ENCODE measurements at regions not wholly inside any gene's neighbourhood (a gene's known extent, or its start where the extent isn't known, plus 50 kb on each side); places are given as distances from the start of the nearest gene placed in this dataset.

GRCh38 chr14:55773984-55774545 lies 194.1 kb downstream of the KTN1 start (continued):
- TF ChIP-seq, protein P1, sequence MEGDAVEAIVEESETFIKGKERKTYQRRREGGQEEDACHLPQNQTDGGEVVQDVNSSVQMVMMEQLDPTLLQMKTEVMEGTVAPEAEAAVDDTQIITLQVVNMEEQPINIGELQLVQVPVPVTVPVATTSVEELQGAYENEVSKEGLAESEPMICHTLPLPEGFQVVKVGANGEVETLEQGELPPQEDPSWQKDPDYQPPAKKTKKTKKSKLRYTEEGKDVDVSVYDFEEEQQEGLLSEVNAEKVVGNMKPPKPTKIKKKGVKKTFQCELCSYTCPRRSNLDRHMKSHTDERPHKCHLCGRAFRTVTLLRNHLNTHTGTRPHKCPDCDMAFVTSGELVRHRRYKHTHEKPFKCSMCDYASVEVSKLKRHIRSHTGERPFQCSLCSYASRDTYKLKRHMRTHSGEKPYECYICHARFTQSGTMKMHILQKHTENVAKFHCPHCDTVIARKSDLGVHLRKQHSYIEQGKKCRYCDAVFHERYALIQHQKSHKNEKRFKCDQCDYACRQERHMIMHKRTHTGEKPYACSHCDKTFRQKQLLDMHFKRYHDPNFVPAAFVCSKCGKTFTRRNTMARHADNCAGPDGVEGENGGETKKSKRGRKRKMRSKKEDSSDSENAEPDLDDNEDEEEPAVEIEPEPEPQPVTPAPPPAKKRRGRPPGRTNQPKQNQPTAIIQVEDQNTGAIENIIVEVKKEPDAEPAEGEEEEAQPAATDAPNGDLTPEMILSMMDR (conservative IDR thresholded peaks at IDR 0.05; ENCODE audit: low read depth in 2 of 2) = no peak
- TF ChIP-seq EZH2 (IDR thresholded peaks at IDR 0.05; ENCODE audit: low read depth, unreplicated experiment) (no peak), POLR2AphosphoS5 (IDR thresholded peaks at IDR 0.05; ENCODE audit: low read depth) (no peak)

- H3K27me3 Mint-ChIP-seq (ENCODE audit: insufficient read depth, low read depth, poor library complexity) = no peaks in the 10 kb centered on the region
- no peaks in the 10 kb centered on the region for H3K4me1 ChIP-seq (ENCODE audit: insufficient read depth)
- DNase-seq (ENCODE audit: low spot score) (no peak), ATAC-seq (no peak)
- H3K9me3 Mint-ChIP-seq = no peaks in the 10 kb centered on the region; the same call in 2 of the 3 replicates
- H3K4me2 ChIP-seq = no peak overlapping the region
- no peaks in the 10 kb centered on the region for H3F3A ChIP-seq (replicated peaks; ENCODE audit: low read depth)
- no peak overlapping the region for H3K27ac Mint-ChIP-seq
- H2AFZ ChIP-seq = no peak overlapping the region
- no peaks in the 10 kb centered on the region for H3K4me1 Mint-ChIP-seq
- H3K27ac ChIP-seq (ENCODE audit: low read depth) = no peak overlapping the region
- no peak overlapping the region for H3K4me3 Mint-ChIP-seq
- peaks cover 17% of the 10 kb centered on the region; the same call in 1 of the 2 replicates for H3K9me2 ChIP-seq (ENCODE audit: insufficient read depth)
- H3K36me3 Mint-ChIP-seq (ENCODE audit: low read depth) = no peaks in the 10 kb centered on the region
- no peaks in the 10 kb centered on the region for H4K20me1 ChIP-seq (replicated peaks; ENCODE audit: insufficient read depth)
- TF ChIP-seq ZNF462 (CRISPR knock-in tag; IDR thresholded peaks at IDR 0.05) = no peak
- TF ChIP-seq EZH2phosphoT487 (IDR thresholded peaks at IDR 0.05; ENCODE audit: unreplicated experiment) = no peak
- no peaks in the 10 kb centered on the region for H3K79me2 ChIP-seq (replicated peaks; ENCODE audit: insufficient read depth)
- no peak overlapping the region for H3K4me3 ChIP-seq
- no peaks in the 10 kb centered on the region for H3K36me3 ChIP-seq (ENCODE audit: insufficient read depth)
- H3K27me3 ChIP-seq (ENCODE audit: insufficient read depth) = no peaks in the 10 kb centered on the region
Measured at GRCh38 chr14:55777877-55778276, 197.9 kb downstream of the KTN1 start.

Measured in GM23338 (cell line).